ENCODE measurements at regions not wholly inside any gene's neighbourhood (a gene's known extent, or its start where the extent isn't known, plus 50 kb on each side); places are given as distances from the start of the nearest gene placed in this dataset.

GRCh38 chr10:105803206-105803605 lies 1162.1 kb downstream of the SORCS3 start:
- no peak for DNase-seq (ENCODE audit: low read depth)
- no peak overlapping the region for H3K4me3 ChIP-seq (ENCODE audit: low read depth, low read length)
- no peak for TF ChIP-seq CTCF (IDR thresholded peaks at IDR 0.05; ENCODE audit: control insufficient read depth, extremely low read depth, insufficient read depth)

- no peak for TF ChIP-seq CTCF (IDR thresholded peaks at IDR 0.05; ENCODE audit: control insufficient read depth, extremely low read depth, insufficient read depth)
- H3K4me3 ChIP-seq (ENCODE audit: low read depth, low read length): no peak overlapping the region
- DNase-seq (ENCODE audit: low read depth): no peak
Observed at GRCh38 chr10:105800641-105801040, 1159.6 kb downstream of the SORCS3 start.

GRCh38 chr10:105798328-105798889 lies 1157.3 kb downstream of the SORCS3 start:
- DNase-seq (ENCODE audit: low read depth): no peak
- TF ChIP-seq CTCF (IDR thresholded peaks at IDR 0.05; ENCODE audit: control insufficient read depth, extremely low read depth, insufficient read depth): no peak
- no peak overlapping the region for H3K4me3 ChIP-seq (ENCODE audit: low read depth, low read length)

- peak; percentile 77 for TF ChIP-seq CTCF (IDR thresholded peaks at IDR 0.05; ENCODE audit: control insufficient read depth, extremely low read depth, insufficient read depth)
- no peak overlapping the region for H3K4me3 ChIP-seq (ENCODE audit: low read depth, low read length)
- peak; percentile 52 for DNase-seq (ENCODE audit: low read depth)
Observed at GRCh38 chr10:105797234-105797890, 1156.3 kb downstream of the SORCS3 start.

- TF ChIP-seq CTCF (IDR thresholded peaks at IDR 0.05; ENCODE audit: control insufficient read depth, extremely low read depth, insufficient read depth): no peak
- no peak for DNase-seq (ENCODE audit: low read depth)
- H3K4me3 ChIP-seq (ENCODE audit: low read depth, low read length): no peak overlapping the region
Observed at GRCh38 chr10:105793071-105793470, 1152.0 kb downstream of the SORCS3 start.

GRCh38 chr10:105785721-105786120 lies 1144.6 kb downstream of the SORCS3 start:
- no peak for DNase-seq (ENCODE audit: low read depth)
- H3K4me3 ChIP-seq (ENCODE audit: low read depth, low read length): no peak overlapping the region
- no peak for TF ChIP-seq CTCF (IDR thresholded peaks at IDR 0.05; ENCODE audit: control insufficient read depth, extremely low read depth, insufficient read depth)

Data from LNCaP clone FGC (cell line).